Psoas muscle (tissue), 7 donors: ENCODE measurements at regions not wholly inside any gene's neighbourhood (a gene's known extent, or its start where the extent isn't known, plus 50 kb on each side); places are given as distances from the start of the nearest gene placed in this dataset.
"Not testable (repeated sequence)": the region's sequence is repeated elsewhere in the genome, so short reads cannot be mapped to it uniquely, and the experiment has no call there.

Source experiments
- ATAC-seq, 4 donors: fragments of 200-7000 bp; cut with Tn5 transposase; one replicate each; pipeline ENCODE4 v1.9.1; 2020; ENCODE audit warnings: moderate library complexity in 3 of 4, mild to moderate bottlenecking in 2 of 4
- DNase-seq, 2 donors: peaks; one replicate each; pipeline ENCODE4 v3.0.0-alpha.2; 2020
- H3K27ac ChIP-seq: fragments of 200-600 bp; one replicate; pipeline ENCODE4 v1.8.0; 2022
- H3K27me3 ChIP-seq, 3 donors: fragments of 200-600 bp in 1 of 3; one replicate each; pipeline versions ENCODE4 v1.6.1 to v1.8.0; 2013 to 2022; ENCODE audit warnings: low read length in 2 of 3, mild to moderate bottlenecking in 2 of 3, moderate library complexity in 1 of 3; ENCODE audit not compliant: insufficient read depth in 3 of 3
- H3K36me3 ChIP-seq, 2 donors: fragments of 200-600 bp in 1 of 2; one replicate each; pipeline versions ENCODE4 v1.6.1 to v1.8.0; 2013 to 2022; ENCODE audit warnings: low read depth in 1 of 2, mild to moderate bottlenecking in 1 of 2, moderate library complexity in 1 of 2; ENCODE audit not compliant: insufficient read depth in 1 of 2
- H3K4me1 ChIP-seq: fragments of 200-600 bp; one replicate; pipeline ENCODE4 v1.8.0; 2022
- H3K4me3 ChIP-seq: fragments of 200-600 bp; one replicate; pipeline ENCODE4 v1.8.0; 2022; ENCODE audit warnings: mild to moderate bottlenecking
- H3K9me3 ChIP-seq: fragments of 200-600 bp; one replicate; pipeline ENCODE4 v1.8.0; 2022
- CTCF ChIP-seq: fragments of 200-600 bp; IDR thresholded peaks from one replicate; pipeline ENCODE4 v1.8.0; 2022; ENCODE audit warnings: antibody characterized with exemption
- WGBS, 3 donors: extraction: QIAGEN DNeasy Blood & Tissue Kit; methylation state at CpG; one replicate each; pipeline versions ENCODE4 v1.1.6 to v1.1.7; 2013; 5-methylcytosine and 5-hydroxymethylcytosine counted together
- intact Hi-C, 2 donors: fragments of 100-400 bp; cut with DNase I; formaldehyde crosslinking; loops; one replicate each; pipeline versions ENCODE4 v1.11.0 to v1.14.2; 2022
- donor health status: healthy with polysubstance abuse.
- donor health status: DM: no; HTN: no; CAD: no; lungs with moderate emphysema.
- donor health status: Bipolar disorder and iron deficiency.
- donor health status: healthy.
- donor health status: DM: yes; HTN: yes; CAD: no.
- donor health status: DM: no; HTN: no; CAD: no.
- donor health status: DM: yes; HTN: yes; CAD: no.

GRCh38 chr6:71672876-71673275 is 213.5 kb upstream of the RIMS1 start:
- WGBS, 3 donors = 57 to 65% (median 64%) methylated on average over 2 of the region's 2 CpGs
- Histone ChIP-seq H3K27ac (no peak overlapping the region), H3K4me1 (no peaks in the 10 kb centered on the region), H3K36me3 (no peaks in the 10 kb centered on the region), H3K4me3 (no peak overlapping the region), H3K9me3 (no peaks in the 10 kb centered on the region), H3K27me3 (no peaks in the 10 kb centered on the region)
- DNase-seq (no peak), ATAC-seq (no peak)
- intact Hi-C loops = no loop called here
- TF ChIP-seq CTCF = no peak

GRCh38 chr6:71675386-71675785 is 211.0 kb upstream of the RIMS1 start:
- Histone ChIP-seq H3K27ac (no peak overlapping the region), H3K4me1 (no peaks in the 10 kb centered on the region), H3K4me3 (no peak overlapping the region), H3K27me3 (no peaks in the 10 kb centered on the region), H3K36me3 (no peaks in the 10 kb centered on the region), H3K9me3 (no peaks in the 10 kb centered on the region)
- DNase-seq (no peak), ATAC-seq (no peak)
- intact Hi-C loops = no loop called here
- WGBS, 3 donors = 33 to 50% (median 42%) methylated on average over 1 of the region's 1 CpG
- TF ChIP-seq CTCF = no peak

GRCh38 chr6:71676298-71676697 is 210.1 kb upstream of the RIMS1 start:
- DNase-seq (no peak), ATAC-seq (no peak)
- intact Hi-C loops = no loop called here
- no peak overlapping the region for H3K27ac ChIP-seq
- no peaks in the 10 kb centered on the region for H3K27me3 ChIP-seq
- TF ChIP-seq CTCF = no peak
- H3K9me3 ChIP-seq = no peaks in the 10 kb centered on the region
- H3K4me1 ChIP-seq = no peaks in the 10 kb centered on the region
- no peak overlapping the region for H3K4me3 ChIP-seq
- no peaks in the 10 kb centered on the region for H3K36me3 ChIP-seq

GRCh38 chr6:71678091-71678490 is 208.3 kb upstream of the RIMS1 start:
- WGBS, 3 donors = 67 to 74% (median 74%) methylated on average over 3 of the region's 3 CpGs
- ATAC-seq (no peak), DNase-seq (no peak)
- Histone ChIP-seq H3K36me3 (no peaks in the 10 kb centered on the region), H3K4me1 (no peaks in the 10 kb centered on the region), H3K4me3 (no peak overlapping the region), H3K27me3 (no peaks in the 10 kb centered on the region), H3K27ac (no peak overlapping the region), H3K9me3 (no peaks in the 10 kb centered on the region)
- TF ChIP-seq CTCF = no peak
- intact Hi-C loops = no loop called here

GRCh38 chr6:71681234-71681867 is 205.0 kb upstream of the RIMS1 start:
- intact Hi-C loops = no loop called here
- Histone ChIP-seq H3K4me3 (no peak overlapping the region), H3K36me3 (no peaks in the 10 kb centered on the region), H3K27me3 (no peaks in the 10 kb centered on the region), H3K4me1 (no peaks in the 10 kb centered on the region), H3K9me3 (no peaks in the 10 kb centered on the region), H3K27ac (no peak overlapping the region)
- TF ChIP-seq CTCF = no peak
- 78 to 87% (median 78%) methylated on average over 2 of the region's 2 CpGs for WGBS, 3 donors
- ATAC-seq = no peak
- DNase-seq = no peak

- H3K36me3 ChIP-seq, H3K27ac ChIP-seq, H3K9me3 ChIP-seq, H3K4me1 ChIP-seq, ATAC-seq, DNase-seq, H3K27me3 ChIP-seq, H3K4me3 ChIP-seq, intact Hi-C loops: not testable (repeated sequence)
- WGBS, 3 donors = 84 to 91% (median 88%) methylated on average over 22 to 23 of the region's 23 CpGs
Observed at GRCh38 chr6:71686021-71686677, 200.2 kb upstream of the RIMS1 start.
